BLaER1 treated with 17β-estradiol and CSF1 and Interleukin-3, amounts not matched to agents 10 nM and 100 nM (cell line): ENCODE measurements at regions not wholly inside any gene's neighbourhood (a gene's known extent, or its start where the extent isn't known, plus 50 kb on each side); places are given as distances from the start of the nearest gene placed in this dataset.

Source experiments
- H3K27ac ChIP-seq, 11 experiments: shearing (Covaris generic); formaldehyde crosslinking; 2 replicates each; pipeline ENCODE4 v1.8.1; 2022
- H3K27me3 ChIP-seq, 11 experiments: shearing (Covaris generic); formaldehyde crosslinking; 2 replicates each; pipeline ENCODE4 v1.8.1; 2022
- H3K36me3 ChIP-seq, 11 experiments: shearing (Covaris generic); formaldehyde crosslinking; 2 replicates each; pipeline ENCODE4 v1.8.1; 2022
- H3K4me1 ChIP-seq, 10 experiments: shearing (Covaris generic); formaldehyde crosslinking; 2 replicates each; pipeline ENCODE4 v1.8.1; 2022
- H3K4me2 ChIP-seq, 11 experiments: shearing (Covaris generic); formaldehyde crosslinking; 2 replicates each; pipeline ENCODE4 v1.8.1; 2022
- H3K4me3 ChIP-seq, 10 experiments: shearing (Covaris generic); formaldehyde crosslinking; 2 replicates each; pipeline ENCODE4 v1.8.1; 2022
- H3K9ac ChIP-seq, 11 experiments: shearing (Covaris generic); formaldehyde crosslinking; 2 replicates each; pipeline ENCODE4 v1.8.1; 2022
- H3K9me3 ChIP-seq, 11 experiments: shearing (Covaris generic); formaldehyde crosslinking; replicated peaks in 1 of 11; 2 replicates each; pipeline ENCODE4 v1.8.1; 2022
- H4K20me1 ChIP-seq, 11 experiments: shearing (Covaris generic); formaldehyde crosslinking; 2 replicates each; pipeline ENCODE4 v1.8.1; 2022
- Cebpa-rat ChIP-seq, 11 experiments: shearing (Covaris generic); IDR thresholded peaks; 2 replicates each; pipeline ENCODE4 v1.8.1; 2022

DNA sequence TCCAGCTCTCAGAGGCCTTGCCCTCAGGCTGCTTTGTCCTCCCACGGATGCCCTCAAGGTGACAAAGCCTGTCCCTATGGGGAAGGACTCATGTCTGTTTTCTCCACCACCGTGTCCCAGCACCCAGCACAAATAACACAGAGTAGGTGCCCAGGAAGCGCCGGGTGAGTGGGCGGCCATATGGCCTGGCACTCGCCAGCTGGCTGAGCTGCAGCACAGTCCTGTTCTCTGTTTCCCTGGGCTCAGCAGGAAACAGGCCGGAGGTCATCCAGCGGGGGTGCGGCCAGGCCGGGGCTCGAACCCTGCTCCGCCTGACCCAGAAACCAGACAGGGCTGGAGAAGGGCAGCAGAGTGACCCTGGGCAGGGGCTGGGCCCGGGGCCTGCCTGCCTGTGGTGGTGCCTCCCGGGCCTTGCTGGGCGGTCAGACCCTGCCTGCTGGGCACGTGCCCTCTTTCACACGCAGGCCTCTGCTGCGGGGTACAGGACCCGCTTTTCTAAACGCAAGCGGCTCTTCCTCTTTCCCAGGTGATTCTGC, 139.0 kb upstream of the CIBAR2 start:
- H3K4me1 ChIP-seq: peaks cover 28 to 91% (median 80%) of the 10 kb centered on the region in 10 experiments
- no peak for TF ChIP-seq Cebpa-rat (IDR thresholded peaks at IDR 0.05)
- no peak overlapping the region for H3K4me3 ChIP-seq
- peaks cover 0 to 9% (median 0%) of the 10 kb centered on the region in 11 experiments; a peak in 4 of 22 replicates for H4K20me1 ChIP-seq
- no peaks in the 10 kb centered on the region for H3K9me3 ChIP-seq
- H3K4me2 ChIP-seq: peak overlapping the region; percentile 61 to 89 (median 76); a peak in 21 of 22 replicates
- H3K27ac ChIP-seq: peak overlapping the region in 5 of 11 experiments; percentile 28 to 34 (median 30); a peak in 8 of 22 replicates
- H3K27me3 ChIP-seq: no peaks in the 10 kb centered on the region
- H3K36me3 ChIP-seq: no peaks in the 10 kb centered on the region
- peak overlapping the region in 3 of 11 experiments; percentile 4 to 26 (median 16); a peak in 4 of 22 replicates for H3K9ac ChIP-seq

DNA sequence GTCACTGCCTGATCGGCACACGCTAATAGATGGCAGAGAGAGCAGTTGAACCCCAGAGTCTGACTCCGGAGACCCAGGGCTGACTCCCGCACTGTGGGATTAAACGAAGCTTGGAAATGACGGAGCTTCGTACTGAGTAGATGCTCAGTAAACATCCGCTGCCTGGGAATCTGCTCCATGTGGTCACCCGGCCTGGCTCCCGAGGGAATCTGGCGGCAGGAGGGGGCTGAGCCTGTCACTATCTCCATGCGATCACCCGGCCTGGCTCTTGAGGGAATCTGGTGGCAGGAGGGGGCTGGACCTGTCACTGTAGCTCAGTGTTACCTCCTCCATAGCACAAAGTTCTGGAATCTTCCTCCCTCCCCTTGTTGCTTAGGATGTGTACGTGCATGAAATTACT, 139.7 kb upstream of the CIBAR2 start:
- peak overlapping the region in 5 of 11 experiments; percentile 4 to 41 (median 31); a peak in 6 of 22 replicates for H3K9ac ChIP-seq
- peak overlapping the region; percentile 61 to 89 (median 76) for H3K4me2 ChIP-seq

DNA sequence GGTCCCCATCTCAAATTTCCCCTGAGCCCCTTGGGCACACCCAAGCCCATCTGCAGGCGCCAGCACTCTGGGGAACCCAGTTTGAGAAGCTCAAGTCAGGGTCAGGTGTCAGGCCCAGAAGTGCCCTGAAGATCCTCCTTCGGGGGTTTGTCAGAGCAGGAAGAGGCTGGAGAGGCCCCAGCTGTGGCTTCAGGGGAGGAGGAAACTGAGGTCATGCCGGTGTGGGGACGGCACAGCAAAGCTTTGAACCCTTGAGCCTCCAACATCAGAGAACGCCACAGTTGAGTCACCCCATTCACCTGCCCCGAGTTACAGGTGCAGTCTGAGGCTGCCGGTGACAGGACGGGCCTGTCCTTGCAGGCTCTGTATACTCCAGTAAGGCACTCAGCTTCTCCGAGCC, 140.2 kb upstream of the CIBAR2 start:
- peaks cover 0 to 9% (median 0%) of the 10 kb centered on the region in 11 experiments; a peak in 4 of 22 replicates for H4K20me1 ChIP-seq
- peaks cover 0 to 6% (median 0%) of the 10 kb centered on the region in 11 experiments; a peak in 4 of 22 replicates for H3K27me3 ChIP-seq
- H3K9me3 ChIP-seq: no peaks in the 10 kb centered on the region
- TF ChIP-seq Cebpa-rat (IDR thresholded peaks at IDR 0.05): no peak
- H3K27ac ChIP-seq: peak overlapping the region in 2 of 11 experiments; percentile 3 to 30; a peak in 3 of 22 replicates
- H3K4me3 ChIP-seq: no peak overlapping the region
- H3K9ac ChIP-seq: peak overlapping the region in 5 of 11 experiments; percentile 4 to 41 (median 31); a peak in 5 of 22 replicates
- H3K4me1 ChIP-seq: peaks cover 22 to 91% (median 78%) of the 10 kb centered on the region in 10 experiments
- peak overlapping the region; percentile 61 to 89 (median 76) for H3K4me2 ChIP-seq
- no peaks in the 10 kb centered on the region for H3K36me3 ChIP-seq

More for the DNA sequence above, 139.7 kb upstream of the CIBAR2 start:
- H3K36me3 ChIP-seq: no peaks in the 10 kb centered on the region
- H3K4me3 ChIP-seq: no peak overlapping the region
- no peak for TF ChIP-seq Cebpa-rat (IDR thresholded peaks at IDR 0.05)
- H3K9me3 ChIP-seq: no peaks in the 10 kb centered on the region
- peak overlapping the region in 3 of 11 experiments; percentile 3 to 31 (median 30); a peak in 4 of 22 replicates for H3K27ac ChIP-seq
- peaks cover 24 to 91% (median 78%) of the 10 kb centered on the region in 10 experiments for H3K4me1 ChIP-seq
- H4K20me1 ChIP-seq: peaks cover 0 to 9% (median 0%) of the 10 kb centered on the region in 11 experiments; a peak in 4 of 22 replicates
- H3K27me3 ChIP-seq: peaks cover 0 to 1% (median 0%) of the 10 kb centered on the region in 11 experiments; a peak in 1 of 22 replicates

GRCh38 chr16:85253084-85253941, 141.0 kb upstream of the CIBAR2 start:
- Histone ChIP-seq H3K4me2 (peak overlapping the region in 10 of 11 experiments; percentile 17 to 81 (median 27); a peak in 14 of 22 replicates), H4K20me1 (peaks cover 0 to 16% (median 0%) of the 10 kb centered on the region in 11 experiments; a peak in 4 of 22 replicates), H3K36me3 (no peaks in the 10 kb centered on the region), H3K27me3 (peaks cover 0 to 14% (median 0%) of the 10 kb centered on the region in 11 experiments; a peak in 6 of 22 replicates), H3K9me3 (no peaks in the 10 kb centered on the region), H3K4me1 (peaks cover 25 to 91% (median 79%) of the 10 kb centered on the region in 10 experiments), H3K4me3 (no peak overlapping the region), H3K9ac (no peak overlapping the region), H3K27ac (no peak overlapping the region)
- no peak for TF ChIP-seq Cebpa-rat (IDR thresholded peaks at IDR 0.05)

DNA sequence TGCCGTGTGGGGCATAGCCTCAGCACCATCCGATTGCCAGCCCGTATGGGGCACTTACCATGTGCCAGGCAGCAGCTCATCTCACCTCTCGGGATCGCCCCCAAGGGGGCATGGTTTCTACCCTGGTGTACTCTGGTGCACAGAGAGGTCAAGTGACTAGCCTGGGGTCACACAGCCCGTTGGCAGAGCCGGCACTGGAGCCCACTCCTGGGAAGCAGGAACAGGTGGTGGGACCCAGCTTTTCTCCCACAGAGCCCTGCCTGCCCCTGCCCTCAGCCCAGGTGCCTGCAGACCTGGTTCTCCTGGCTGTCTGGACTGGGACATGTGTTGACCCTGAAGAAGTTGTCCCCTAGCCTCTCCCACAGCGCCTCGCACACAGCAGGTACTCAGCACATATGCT, 141.8 kb upstream of the CIBAR2 start:
- Histone ChIP-seq H3K4me2 (peak overlapping the region in 5 of 11 experiments; percentile 22 to 81 (median 30); a peak in 6 of 22 replicates), H3K27me3 (peaks cover 0 to 22% (median 0%) of the 10 kb centered on the region in 11 experiments; a peak in 6 of 22 replicates), H3K27ac (no peak overlapping the region), H3K36me3 (no peaks in the 10 kb centered on the region), H3K4me1 (peaks cover 32 to 91% (median 81%) of the 10 kb centered on the region in 10 experiments), H3K4me3 (no peak overlapping the region), H3K9me3 (no peaks in the 10 kb centered on the region), H3K9ac (no peak overlapping the region; a peak in 1 of 22 replicates), H4K20me1 (peaks cover 0 to 22% (median 0%) of the 10 kb centered on the region in 11 experiments; a peak in 5 of 22 replicates)
- no peak for TF ChIP-seq Cebpa-rat (IDR thresholded peaks at IDR 0.05)

- Histone ChIP-seq H3K4me2 (peak overlapping the region in 1 of 11 experiments; percentile 23; a peak in 1 of 22 replicates), H3K9ac (no peak overlapping the region; a peak in 1 of 22 replicates), H3K27ac (no peak overlapping the region), H3K9me3 (no peaks in the 10 kb centered on the region), H4K20me1 (peaks cover 0 to 30% (median 0%) of the 10 kb centered on the region in 11 experiments; a peak in 6 of 22 replicates), H3K36me3 (no peaks in the 10 kb centered on the region), H3K4me3 (no peak overlapping the region), H3K27me3 (peaks cover 0 to 30% (median 0%) of the 10 kb centered on the region in 11 experiments; a peak in 6 of 22 replicates), H3K4me1 (peaks cover 41 to 91% (median 81%) of the 10 kb centered on the region in 10 experiments)
- no peak for TF ChIP-seq Cebpa-rat (IDR thresholded peaks at IDR 0.05)
Measured at GRCh38 chr16:85254921-85255320, 142.6 kb upstream of the CIBAR2 start.

DNA sequence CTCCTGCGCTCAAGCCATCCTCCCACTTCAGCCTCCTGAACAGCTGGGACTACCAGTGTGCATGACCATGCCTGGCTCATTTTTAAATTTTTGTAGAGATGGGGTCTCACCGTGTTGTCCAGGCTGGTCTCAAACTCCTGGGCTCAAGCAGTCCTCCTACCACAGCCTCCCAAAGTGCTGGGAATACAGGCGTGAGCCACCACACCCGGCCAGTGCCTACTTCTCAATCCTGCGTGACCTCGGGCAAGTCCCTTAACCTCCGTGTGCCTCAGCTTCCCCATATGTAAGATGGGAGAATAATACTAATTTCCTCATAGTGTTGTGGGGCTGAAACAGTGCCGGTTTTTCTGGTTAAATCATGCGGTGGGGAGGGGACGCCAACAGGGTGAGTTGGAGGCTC, 143.5 kb upstream of the CIBAR2 start:
- Histone ChIP-seq H3K4me3 (no peak overlapping the region), H3K4me1 (peaks cover 40 to 92% (median 81%) of the 10 kb centered on the region in 10 experiments), H3K27me3 (peaks cover 0 to 37% (median 0%) of the 10 kb centered on the region in 11 experiments; a peak in 6 of 22 replicates), H3K9me3 (no peaks in the 10 kb centered on the region), H3K27ac (no peak overlapping the region), H4K20me1 (peaks cover 0 to 31% (median 0%) of the 10 kb centered on the region in 11 experiments; a peak in 6 of 22 replicates), H3K9ac (no peak overlapping the region), H3K4me2 (peak overlapping the region in 1 of 11 experiments; percentile 54; a peak in 1 of 22 replicates), H3K36me3 (no peaks in the 10 kb centered on the region)
- TF ChIP-seq Cebpa-rat (IDR thresholded peaks at IDR 0.05): no peak

- H3K27ac ChIP-seq: no peak overlapping the region
- H3K27me3 ChIP-seq: peaks cover 0 to 42% (median 0%) of the 10 kb centered on the region in 11 experiments; a peak in 6 of 22 replicates
- no peak overlapping the region for H3K9ac ChIP-seq
- no peak for TF ChIP-seq Cebpa-rat (IDR thresholded peaks at IDR 0.05)
- H3K4me2 ChIP-seq: peak overlapping the region in 7 of 11 experiments; percentile 6 to 99 (median 50); a peak in 12 of 22 replicates
- H3K4me3 ChIP-seq: no peak overlapping the region
- H3K4me1 ChIP-seq: peaks cover 39 to 92% (median 81%) of the 10 kb centered on the region in 10 experiments
- H4K20me1 ChIP-seq: peaks cover 0 to 31% (median 0%) of the 10 kb centered on the region in 11 experiments; a peak in 6 of 22 replicates
- no peaks in the 10 kb centered on the region for H3K36me3 ChIP-seq
- no peaks in the 10 kb centered on the region for H3K9me3 ChIP-seq
Measured at GRCh38 chr16:85256190-85256739, 144.0 kb upstream of the CIBAR2 start.
